ENCODE measurements at regions not wholly inside any gene's neighbourhood (a gene's known extent, or its start where the extent isn't known, plus 50 kb on each side); places are given as distances from the start of the nearest gene placed in this dataset.

DNA sequence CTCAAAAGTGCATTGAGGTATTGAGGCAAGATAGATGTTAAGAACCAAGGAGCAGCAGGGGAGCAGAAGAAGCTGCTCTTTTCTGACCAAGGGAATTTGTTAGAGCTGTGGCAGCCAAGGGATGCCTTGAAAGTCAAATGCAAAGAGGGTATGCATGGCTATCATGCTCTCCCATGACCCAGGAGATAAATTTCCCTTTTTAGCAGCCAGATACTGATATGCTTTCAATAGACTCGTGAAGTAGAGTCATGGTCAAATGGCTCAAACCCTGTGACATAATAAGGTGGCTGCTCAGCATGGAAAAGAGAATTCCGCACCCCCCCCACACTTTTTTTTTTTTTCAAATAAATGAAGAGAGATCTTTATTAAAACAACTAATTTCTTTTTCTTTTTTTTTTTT, 180.9 kb upstream of the ACTBL2 start:
- Histone ChIP-seq H3K9ac (ENCODE audit: low read length) (no peak overlapping the region), H3K27ac (ENCODE audit: low read length in 2 of 2) (no peak overlapping the region), H3K4me2 (replicated peaks; ENCODE audit: low read depth, low read length, poor library complexity, severe bottlenecking) (no peak overlapping the region), H3K9me3 (ENCODE audit: control extremely low read depth in 1 of 3, control insufficient read depth in 2 of 3, insufficient read depth in 1 of 3, low read length in 2 of 3) (no peaks in the 10 kb centered on the region), H3K36me3 (replicated peaks in 1 of 2; ENCODE audit: control extremely low read depth in 1 of 2, control insufficient read depth in 1 of 2, extremely low read depth in 1 of 2, insufficient read depth in 2 of 2, low read length in 1 of 2) (no peaks in the 10 kb centered on the region), H3K79me2 (ENCODE audit: control insufficient read depth, insufficient read depth, low read length) (no peaks in the 10 kb centered on the region), H2AFZ (ENCODE audit: insufficient read depth, low read depth, low read length, poor library complexity, severe bottlenecking) (no peak overlapping the region), H4K20me1 (ENCODE audit: control insufficient read depth, insufficient read depth, low read length, poor library complexity, severe bottlenecking) (no peaks in the 10 kb centered on the region), H3K27me3 (replicated peaks in 1 of 4; ENCODE audit: control extremely low read depth in 1 of 4, control insufficient read depth in 3 of 4, insufficient read depth in 4 of 4, low read length in 3 of 4) (no peaks in the 10 kb centered on the region), H3K4me1 (ENCODE audit: control insufficient read depth in 2 of 2, insufficient read depth in 2 of 2, low read length in 2 of 2) (no peaks in the 10 kb centered on the region), H3K4me3 (ENCODE audit: control extremely low read depth in 1 of 5, extremely low read depth in 1 of 5, insufficient read depth in 1 of 5, low read depth in 2 of 5, low read length in 4 of 5) (no peak overlapping the region)
- ChIA-PET CTCF (no interaction called here), POLR2A (no interaction called here)
- H3K4me1 Mint-ChIP-seq, result no peaks in the 10 kb centered on the region
- WGBS (ENCODE audit: insufficient coverage), result no CpG with 5 or more reads among the region's 2 CpGs
- H3K27me3 Mint-ChIP-seq, result peaks cover 3% of the 10 kb centered on the region
- no peak for TF ChIP-seq EZH2 (IDR thresholded peaks at IDR 0.05; ENCODE audit: borderline replicate concordance, insufficient read depth, low read depth, low read length, poor library complexity, severe bottlenecking)
- TF ChIP-seq, protein P1, sequence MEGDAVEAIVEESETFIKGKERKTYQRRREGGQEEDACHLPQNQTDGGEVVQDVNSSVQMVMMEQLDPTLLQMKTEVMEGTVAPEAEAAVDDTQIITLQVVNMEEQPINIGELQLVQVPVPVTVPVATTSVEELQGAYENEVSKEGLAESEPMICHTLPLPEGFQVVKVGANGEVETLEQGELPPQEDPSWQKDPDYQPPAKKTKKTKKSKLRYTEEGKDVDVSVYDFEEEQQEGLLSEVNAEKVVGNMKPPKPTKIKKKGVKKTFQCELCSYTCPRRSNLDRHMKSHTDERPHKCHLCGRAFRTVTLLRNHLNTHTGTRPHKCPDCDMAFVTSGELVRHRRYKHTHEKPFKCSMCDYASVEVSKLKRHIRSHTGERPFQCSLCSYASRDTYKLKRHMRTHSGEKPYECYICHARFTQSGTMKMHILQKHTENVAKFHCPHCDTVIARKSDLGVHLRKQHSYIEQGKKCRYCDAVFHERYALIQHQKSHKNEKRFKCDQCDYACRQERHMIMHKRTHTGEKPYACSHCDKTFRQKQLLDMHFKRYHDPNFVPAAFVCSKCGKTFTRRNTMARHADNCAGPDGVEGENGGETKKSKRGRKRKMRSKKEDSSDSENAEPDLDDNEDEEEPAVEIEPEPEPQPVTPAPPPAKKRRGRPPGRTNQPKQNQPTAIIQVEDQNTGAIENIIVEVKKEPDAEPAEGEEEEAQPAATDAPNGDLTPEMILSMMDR (IDR thresholded peaks at IDR 0.05), result no peak
- no peak overlapping the region for H3K4me3 Mint-ChIP-seq
- no peak for ATAC-seq (ENCODE audit: low read depth)
- intact Hi-C loops (cut with micrococcal nuclease), result no loop called here
- no peak overlapping the region for H3K27ac Mint-ChIP-seq
- H3K9me3 Mint-ChIP-seq (ENCODE audit: insufficient read depth), result peaks cover 2% of the 10 kb centered on the region
- no peak for DNase-seq

DNA sequence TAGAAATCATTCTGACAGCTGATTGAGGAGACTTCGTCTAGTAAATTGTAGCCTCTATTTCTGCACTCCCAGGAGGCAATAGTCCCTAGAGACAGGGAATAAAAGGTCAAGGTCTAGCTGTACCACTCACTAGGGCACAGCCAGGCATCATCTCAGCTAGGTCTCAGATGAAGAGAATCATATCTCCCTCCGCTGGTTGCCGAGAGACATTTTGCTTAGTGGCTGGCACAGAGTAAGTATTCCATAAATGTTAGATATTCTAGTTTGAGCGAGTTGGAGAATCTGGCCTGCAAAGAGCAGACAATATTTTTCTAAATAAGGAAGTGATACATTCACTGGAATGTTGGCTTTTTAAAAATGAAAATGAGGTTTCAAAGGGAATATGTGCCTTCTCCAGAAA, 180.4 kb upstream of the ACTBL2 start:
- Mint-ChIP-seq H3K4me3 (no peak overlapping the region), H3K9me3 (ENCODE audit: insufficient read depth) (peaks cover 2% of the 10 kb centered on the region), H3K27ac (no peak overlapping the region), H3K4me1 (no peaks in the 10 kb centered on the region), H3K27me3 (peaks cover 3% of the 10 kb centered on the region)
- no peak overlapping the region for H3K27ac ChIP-seq (ENCODE audit: low read length in 2 of 2)
- ChIA-PET CTCF (no interaction called here), POLR2A (no interaction called here)
- no peak overlapping the region for H3K4me3 ChIP-seq (ENCODE audit: control extremely low read depth in 1 of 5, extremely low read depth in 1 of 5, insufficient read depth in 1 of 5, low read depth in 2 of 5, low read length in 4 of 5)
- TF ChIP-seq, protein P1 (IDR thresholded peaks at IDR 0.05), result no peak
- TF ChIP-seq EZH2 (IDR thresholded peaks at IDR 0.05; ENCODE audit: borderline replicate concordance, insufficient read depth, low read depth, low read length, poor library complexity, severe bottlenecking), result no peak
- no peak overlapping the region for H3K4me2 ChIP-seq (replicated peaks; ENCODE audit: low read depth, low read length, poor library complexity, severe bottlenecking)
- H4K20me1 ChIP-seq (ENCODE audit: control insufficient read depth, insufficient read depth, low read length, poor library complexity, severe bottlenecking), result no peaks in the 10 kb centered on the region
- whole genome bisulfite sequencing (ENCODE audit: insufficient coverage), result 74% methylated on average over 3 of the region's 4 CpGs
- H3K4me1 ChIP-seq (ENCODE audit: control insufficient read depth in 2 of 2, insufficient read depth in 2 of 2, low read length in 2 of 2), result no peaks in the 10 kb centered on the region
- no peak overlapping the region for H3K9ac ChIP-seq (ENCODE audit: low read length)
- H2AFZ ChIP-seq (ENCODE audit: insufficient read depth, low read depth, low read length, poor library complexity, severe bottlenecking), result no peak overlapping the region
- DNase-seq (no peak), ATAC-seq (ENCODE audit: low read depth) (no peak)
- H3K27me3 ChIP-seq (replicated peaks in 1 of 4; ENCODE audit: control extremely low read depth in 1 of 4, control insufficient read depth in 3 of 4, insufficient read depth in 4 of 4, low read length in 3 of 4), result no peaks in the 10 kb centered on the region
- H3K36me3 ChIP-seq (replicated peaks in 1 of 2; ENCODE audit: control extremely low read depth in 1 of 2, control insufficient read depth in 1 of 2, extremely low read depth in 1 of 2, insufficient read depth in 2 of 2, low read length in 1 of 2), result no peaks in the 10 kb centered on the region
- intact Hi-C loops (cut with micrococcal nuclease), result no loop called here
- no peaks in the 10 kb centered on the region for H3K9me3 ChIP-seq (ENCODE audit: control extremely low read depth in 1 of 3, control insufficient read depth in 2 of 3, insufficient read depth in 1 of 3, low read length in 2 of 3)
- no peaks in the 10 kb centered on the region for H3K79me2 ChIP-seq (ENCODE audit: control insufficient read depth, insufficient read depth, low read length)
